M059J (cell line): ENCODE measurements at regions not wholly inside any gene's neighbourhood (a gene's known extent, or its start where the extent isn't known, plus 50 kb on each side); places are given as distances from the start of the nearest gene placed in this dataset.
"Not testable (repeated sequence)": the region's sequence is repeated elsewhere in the genome, so short reads cannot be mapped to it uniquely, and the experiment has no call there.

Experiments used
- DNase-seq: peaks from one replicate; pipeline ENCODE4 v3.0.0-alpha.2; 2012; ENCODE audit warnings: low read depth

DNA sequence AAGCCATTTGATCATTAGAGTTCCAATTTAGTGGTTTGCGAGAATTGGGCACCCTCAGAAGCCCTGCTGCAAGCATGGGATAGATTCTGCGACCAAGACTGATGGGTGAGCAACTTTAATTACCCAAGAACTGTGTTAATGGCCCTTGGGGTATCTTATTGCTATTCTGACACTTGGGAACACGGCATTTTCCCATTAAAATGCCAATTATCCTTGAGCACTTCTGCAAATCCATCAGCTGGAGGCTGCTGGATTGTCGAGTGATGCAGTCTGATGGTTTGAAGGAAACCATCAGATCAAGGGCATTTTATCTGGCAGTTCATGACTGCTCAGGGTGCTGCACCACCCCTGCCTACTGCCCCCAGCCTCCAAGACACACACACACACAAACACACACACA lies 183.6 kb upstream of the PROK2 start:
- DNase-seq: no peak

DNA sequence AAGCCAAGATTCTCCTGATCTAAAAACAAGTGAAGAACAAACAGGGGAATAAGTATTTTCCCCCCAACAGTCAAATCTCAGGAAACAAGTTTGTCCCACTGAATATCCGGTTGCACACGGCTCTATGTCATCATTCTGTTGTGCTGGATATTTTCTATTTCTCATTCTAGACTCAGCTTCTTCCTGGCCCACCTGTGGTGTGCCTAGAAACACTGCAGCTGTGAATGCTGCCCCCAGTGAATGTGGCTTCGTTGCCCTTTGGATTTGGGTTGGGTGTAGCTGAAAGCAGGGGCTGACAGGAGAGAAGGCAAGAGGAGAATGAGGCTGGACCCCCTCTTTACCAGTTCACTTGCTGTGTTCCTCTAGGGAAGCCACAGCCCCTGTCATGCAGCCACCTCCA lies 181.2 kb upstream of the PROK2 start:
- DNase-seq: no peak

DNA sequence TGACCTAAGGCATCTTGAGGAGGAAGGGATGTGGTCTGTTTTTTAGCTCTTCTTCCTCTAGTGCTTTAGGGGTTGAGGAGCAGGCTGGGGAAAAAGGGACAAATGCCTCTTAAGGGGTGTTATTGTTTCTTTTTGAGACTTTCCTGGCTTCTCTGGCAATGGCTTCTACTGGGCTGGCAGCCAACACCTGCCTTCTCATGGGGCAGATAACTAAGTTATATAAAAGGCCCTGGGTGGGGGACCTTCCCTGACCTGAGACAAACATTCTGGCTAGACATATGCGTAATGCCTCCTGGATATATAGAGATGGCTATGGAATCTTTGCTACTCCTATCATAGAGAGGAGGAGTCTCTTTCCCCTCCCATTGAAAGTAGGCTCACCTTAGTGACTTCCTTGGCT lies 179.2 kb upstream of the PROK2 start:
- DNase-seq: no peak

DNA sequence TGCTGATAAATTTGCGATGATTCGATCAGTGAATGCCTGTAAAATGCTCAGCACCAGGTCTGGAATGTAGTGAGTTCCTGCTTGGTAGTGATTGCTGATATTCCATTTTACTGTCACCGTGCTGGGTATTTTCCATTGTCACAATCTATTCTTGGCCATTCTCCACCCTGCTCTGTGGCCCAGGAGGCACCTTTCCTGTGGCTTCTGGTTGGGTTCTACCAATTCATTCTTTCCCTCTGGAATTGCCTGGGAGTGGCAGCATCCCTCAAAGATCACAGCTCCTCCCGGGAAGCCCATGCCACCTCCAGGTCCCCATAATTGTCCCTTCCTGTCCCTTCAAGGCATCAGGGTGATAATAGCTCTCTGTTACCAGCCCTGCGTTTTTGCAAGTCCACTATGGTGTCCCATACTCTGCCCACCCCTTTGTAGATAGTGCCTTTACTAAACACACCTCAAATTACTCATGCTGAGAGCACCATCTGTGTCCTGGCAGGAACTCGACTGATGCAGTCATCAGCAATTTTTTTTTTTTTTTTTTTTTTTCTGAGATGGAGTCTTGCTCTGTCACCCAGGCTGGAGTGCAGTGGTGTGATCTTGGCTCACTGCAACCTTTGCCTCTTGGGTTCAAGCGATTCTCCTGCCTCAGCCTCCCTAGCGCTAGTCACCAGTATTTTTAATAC lies 177.8 kb upstream of the PROK2 start:
- DNase-seq: peak; percentile 17

DNA sequence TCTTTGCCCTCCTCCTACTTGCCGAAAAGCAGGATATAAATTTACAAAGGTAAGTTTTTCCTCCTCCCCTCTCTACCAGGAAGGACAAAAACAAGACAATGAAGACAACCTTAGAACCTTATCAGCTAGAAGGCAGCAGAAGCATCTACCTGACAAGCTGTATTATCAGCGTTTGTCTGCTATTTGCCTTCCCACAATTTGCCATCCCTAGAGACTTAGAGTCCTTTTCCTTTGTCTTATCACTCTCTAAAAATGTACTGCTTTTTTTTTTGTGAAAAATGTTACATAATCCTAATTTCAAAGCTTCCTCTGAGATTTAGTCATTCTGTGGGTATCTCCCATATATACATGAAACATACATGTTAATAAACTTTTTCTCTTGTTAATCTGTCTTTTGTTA lies 176.9 kb upstream of the PROK2 start:
- DNase-seq: no peak

DNA sequence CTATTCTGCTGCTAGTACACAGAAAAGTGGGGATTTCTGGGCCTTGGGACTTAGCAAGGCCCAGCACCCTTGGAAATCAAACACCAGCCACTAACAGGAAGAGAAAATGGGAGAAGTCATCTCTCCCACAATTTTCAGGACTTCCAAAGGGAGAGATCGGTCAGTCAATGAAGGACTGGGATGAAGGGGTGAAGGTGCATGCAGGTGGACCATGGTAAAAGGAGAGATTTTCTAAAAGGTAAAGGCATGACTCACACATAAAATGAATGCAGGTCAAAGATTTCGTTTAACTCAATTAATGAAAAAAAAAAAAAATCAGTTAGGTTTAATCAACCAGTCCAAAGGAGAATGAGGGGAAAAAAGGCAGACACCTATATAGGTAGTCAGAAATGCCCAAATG lies 176.4 kb upstream of the PROK2 start:
- no peak for DNase-seq

DNA sequence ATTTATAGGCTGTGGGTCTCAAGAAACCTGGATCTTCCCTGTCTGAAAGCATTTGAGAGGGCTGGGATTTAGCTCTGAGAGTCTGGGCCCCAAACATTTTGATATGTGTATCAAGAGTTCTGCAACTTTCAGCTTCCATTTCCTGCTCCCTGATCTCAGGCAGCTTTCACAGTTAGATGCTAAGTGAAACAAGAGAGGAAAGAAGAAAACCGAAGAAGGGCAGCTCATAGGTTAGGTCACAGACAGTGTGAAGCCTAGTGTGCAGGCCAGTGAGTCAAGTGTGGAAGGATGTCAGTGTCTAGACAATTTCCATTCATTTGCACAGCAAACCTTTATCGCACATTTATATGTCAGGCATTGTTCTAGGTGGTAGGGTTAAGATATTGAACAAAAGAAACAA lies 173.6 kb upstream of the PROK2 start:
- DNase-seq: no peak

DNA sequence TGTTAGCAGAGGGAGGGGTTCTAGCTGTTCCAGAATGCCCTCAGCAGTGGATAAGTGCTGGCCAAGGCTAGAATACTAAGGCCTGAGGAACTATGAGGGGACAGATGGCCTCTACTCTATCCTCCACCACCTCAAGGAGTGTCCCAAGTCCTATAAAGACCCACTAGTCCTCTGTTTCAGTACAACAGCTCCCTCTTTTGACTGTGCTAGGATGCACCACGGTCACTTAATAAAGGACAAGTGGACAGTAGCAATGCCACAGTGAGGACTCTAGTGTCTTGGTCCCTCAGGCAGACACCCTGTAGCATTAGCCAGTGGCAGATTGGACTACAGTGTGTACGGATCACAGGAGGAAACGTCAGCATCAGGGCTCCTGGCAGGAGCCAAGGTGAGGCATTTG lies 171.8 kb upstream of the PROK2 start:
- no peak for DNase-seq

DNA sequence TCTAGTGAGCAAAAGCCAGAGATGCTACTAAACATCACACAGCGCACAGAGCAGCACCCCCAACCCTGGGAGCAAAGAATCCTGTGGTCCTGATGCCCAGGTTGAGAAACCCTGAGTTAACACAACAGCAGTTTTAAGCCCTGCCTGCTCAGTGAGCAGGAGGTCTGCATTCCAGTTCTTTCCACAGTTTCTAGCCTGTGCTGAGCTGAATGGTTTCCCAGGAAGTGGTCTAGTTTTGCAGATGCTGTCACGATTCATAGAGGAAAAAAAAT lies 171.1 kb upstream of the PROK2 start:
- DNase-seq: no peak

DNA sequence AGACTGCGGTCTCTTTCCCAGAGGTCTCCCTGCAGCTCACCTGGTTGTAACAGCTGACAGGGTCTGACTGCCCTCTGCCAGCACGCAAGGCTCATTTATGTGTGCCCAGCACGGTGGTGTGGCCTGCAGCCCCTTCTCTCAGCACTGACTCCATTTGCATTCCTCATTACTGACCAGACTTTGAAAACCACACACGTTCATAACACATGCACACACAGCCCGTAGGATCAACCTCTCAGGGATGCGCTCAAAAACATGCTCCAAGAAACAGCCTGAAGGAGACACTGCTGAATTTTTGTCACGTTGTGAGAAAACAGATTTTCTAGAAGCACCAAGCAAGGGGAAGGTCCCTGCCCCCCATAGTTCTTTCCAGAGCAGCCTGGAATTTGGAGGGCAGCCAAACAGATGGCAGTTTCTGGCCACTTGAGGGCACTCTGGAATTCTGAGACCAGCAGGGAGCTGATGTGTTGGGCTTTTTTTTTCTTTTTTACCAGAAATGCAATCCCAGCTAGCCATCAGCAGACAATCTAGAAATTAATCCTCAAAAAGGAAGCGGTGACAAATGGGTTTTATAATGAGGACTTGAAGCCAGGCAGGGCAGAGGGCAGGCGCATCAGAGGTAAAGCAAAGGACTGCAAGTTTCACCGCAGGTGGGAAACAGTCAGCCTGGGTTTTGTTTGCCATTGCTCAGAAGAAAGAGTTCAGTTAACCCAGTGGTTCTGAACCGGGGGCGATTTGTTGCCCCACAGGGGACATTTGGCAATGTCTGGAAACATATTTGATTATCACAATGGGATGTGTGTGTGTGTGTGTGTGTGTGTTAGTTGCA lies 170.5 kb upstream of the PROK2 start:
- peak; percentile 60 for DNase-seq

DNA sequence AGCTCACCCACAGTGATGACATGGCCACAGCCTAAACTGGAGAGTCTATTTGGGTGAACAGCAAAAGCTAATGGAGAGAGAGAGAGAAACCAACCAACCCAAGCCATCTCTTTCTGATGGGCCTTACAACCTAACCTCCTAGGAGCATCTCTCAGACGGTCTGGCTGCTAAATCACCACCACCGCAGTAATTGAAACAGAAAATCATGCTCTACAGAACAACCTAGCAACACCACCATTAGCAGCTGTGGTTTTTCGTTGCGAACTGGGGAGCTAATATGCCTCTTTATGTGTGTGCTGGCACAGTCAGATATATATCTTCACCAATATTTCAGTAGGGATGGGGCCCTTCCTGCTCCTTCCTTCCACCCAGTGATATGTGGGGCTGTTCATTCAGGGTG lies 166.9 kb upstream of the PROK2 start:
- DNase-seq: no peak

DNA sequence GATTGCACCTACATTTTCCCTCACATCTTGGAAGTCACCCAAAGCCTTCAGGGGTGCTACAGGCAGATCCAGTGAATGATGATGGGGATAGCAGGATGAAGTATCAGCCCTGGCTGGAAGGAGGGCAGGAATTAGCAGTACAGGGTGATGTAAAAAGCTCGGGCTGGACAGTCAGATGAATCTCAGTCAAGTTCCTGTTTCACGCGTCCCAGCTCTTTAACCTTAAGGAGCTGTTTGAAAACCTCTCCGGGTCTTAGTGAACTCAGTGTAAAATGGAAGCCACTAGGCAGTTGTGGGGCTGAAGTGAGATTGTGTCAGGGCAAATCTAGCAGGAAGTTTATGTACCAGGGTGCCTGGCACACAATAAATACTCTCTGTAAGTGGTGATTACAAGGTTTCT lies 166.4 kb upstream of the PROK2 start:
- no peak for DNase-seq

DNA sequence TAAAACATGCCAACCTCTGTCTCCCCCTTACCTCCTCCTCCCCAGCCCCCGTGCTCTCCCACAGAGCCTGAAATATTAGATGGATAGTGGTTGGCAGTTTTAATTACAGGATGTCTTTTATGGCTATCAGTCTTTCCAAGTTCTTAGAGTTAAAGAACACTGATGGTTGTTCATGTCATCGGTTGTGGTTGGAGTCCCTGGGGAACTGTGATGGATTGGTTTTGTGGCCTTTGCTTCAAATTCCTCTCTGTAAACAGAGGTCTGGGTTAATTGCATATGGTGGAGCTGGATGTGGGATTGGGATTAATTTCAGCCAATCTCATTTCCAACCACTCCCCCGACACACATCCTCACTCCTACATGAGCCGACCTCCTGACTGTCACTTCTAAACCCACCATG lies 164.5 kb upstream of the PROK2 start:
- peak; percentile 8 for DNase-seq

DNA sequence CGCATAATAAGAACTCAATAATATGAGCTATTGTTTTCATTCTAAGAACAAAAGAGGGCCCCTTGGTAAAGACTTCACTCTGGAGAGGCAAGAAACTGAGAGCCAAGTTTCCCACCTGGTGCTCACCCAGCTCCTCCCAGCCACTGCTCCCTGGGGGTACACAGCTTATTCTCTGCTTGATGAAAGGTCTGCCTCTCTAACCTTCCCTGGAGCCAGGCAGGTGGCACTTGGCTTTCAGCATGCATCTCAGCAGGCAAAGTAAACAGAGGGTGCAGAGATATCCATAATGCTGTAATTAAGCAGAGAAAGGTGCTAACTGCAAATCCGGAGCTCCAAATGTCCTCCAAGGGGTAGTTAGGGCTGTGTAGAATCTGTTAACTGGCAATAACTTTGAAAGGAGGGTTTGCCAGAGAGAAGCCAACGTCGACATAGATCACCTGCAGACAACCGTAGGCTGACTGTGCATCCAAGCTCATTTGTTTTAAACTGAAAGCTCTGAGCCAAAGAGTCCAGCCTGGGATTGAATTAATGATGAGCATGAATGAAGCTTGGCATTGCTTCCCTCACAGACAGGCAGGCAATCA lies 159.6 kb upstream of the PROK2 start:
- DNase-seq: no peak

DNA sequence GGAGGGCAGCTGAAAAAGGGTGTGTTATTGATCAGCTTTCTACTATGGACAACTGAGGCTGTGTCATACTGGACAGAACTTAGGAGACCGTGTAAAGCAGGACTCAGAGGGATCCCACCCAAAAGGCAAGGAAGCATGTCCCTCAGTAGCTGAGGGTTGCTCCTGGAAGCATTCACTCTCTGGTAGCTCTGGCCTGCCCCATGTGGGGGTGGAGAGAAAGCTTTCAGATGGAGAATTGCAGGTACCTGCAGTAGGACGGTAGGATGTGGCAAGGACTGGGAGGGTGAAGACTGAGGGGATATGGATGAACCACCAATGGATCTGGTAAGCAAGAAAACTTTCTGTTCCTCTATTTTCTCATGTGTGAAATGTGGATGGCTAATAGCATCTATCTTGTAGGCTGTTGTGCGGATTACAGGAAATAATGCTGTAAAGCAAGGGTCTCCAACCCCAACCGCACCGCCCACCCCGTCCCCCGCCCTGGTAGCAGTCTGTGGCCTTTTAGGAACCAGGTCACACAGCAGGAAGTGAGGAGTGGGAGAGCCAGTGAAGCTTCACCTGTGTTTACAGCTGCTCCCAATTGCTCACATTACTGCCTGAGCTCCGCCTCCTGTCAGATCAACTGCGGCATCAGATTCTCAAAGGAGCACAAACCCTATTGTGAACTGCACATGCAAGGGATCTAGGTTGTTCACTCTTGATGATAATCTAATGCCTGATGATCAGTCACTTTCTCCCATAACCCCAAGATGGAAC lies 157.7 kb upstream of the PROK2 start:
- no peak for DNase-seq

DNA sequence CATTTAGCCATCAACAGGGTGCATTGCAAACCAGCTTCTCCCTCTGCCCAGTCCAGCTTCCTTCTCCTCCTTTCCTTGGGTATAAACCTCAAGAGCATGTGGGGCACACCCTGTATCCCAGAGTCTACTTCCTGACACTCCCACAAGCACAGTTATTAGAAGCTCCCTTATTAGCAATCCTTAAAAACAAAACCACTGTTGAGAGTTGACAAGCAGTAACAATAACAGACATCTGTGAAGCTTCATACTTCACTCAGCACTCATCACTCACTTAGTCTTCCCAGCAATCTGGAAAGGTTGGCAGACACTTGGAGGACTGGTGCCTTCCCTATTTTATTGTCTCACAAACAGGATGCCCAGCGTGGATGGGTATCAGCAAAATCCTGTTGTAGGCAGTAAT lies 155.5 kb upstream of the PROK2 start:
- no peak for DNase-seq

DNA sequence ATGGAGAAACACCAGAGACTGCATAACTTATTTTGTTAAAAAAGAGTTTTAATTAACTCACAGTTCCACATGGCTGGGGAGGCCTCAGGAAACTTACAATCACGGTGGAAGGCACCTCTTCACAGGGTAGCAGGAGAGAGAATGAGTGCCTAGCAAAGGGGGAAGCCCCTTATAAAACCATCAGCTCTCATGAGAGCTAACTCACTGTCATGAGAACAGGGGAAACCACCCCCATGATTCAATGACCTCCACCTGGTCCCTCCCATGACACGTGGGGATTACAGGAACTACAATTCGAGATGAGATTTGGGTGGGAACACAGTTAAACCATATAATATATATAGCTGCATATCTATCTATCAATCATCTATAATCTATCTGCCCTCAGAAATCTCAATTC lies 153.1 kb upstream of the PROK2 start:
- not testable (repeated sequence) for DNase-seq

DNA sequence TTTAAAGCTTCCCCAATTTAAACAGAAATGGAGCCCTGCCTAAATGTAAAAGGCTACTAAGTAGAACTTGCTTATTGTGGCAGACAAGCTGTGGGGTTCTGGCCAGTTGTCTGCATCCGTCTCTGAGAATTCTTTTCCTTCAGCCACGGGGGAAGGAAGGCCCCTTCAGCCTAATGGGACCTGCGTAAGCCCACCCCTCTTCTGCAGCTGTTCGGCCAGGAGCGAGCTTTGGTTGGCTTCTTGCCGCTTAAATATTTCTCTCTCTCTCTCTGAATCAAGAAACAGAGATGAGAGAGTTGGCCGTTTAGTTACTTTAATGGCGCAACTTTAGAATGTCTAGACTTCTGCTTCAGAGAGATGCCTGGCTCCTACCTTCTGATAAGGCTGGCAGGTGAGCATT lies 151.7 kb upstream of the PROK2 start:
- no peak for DNase-seq

DNA sequence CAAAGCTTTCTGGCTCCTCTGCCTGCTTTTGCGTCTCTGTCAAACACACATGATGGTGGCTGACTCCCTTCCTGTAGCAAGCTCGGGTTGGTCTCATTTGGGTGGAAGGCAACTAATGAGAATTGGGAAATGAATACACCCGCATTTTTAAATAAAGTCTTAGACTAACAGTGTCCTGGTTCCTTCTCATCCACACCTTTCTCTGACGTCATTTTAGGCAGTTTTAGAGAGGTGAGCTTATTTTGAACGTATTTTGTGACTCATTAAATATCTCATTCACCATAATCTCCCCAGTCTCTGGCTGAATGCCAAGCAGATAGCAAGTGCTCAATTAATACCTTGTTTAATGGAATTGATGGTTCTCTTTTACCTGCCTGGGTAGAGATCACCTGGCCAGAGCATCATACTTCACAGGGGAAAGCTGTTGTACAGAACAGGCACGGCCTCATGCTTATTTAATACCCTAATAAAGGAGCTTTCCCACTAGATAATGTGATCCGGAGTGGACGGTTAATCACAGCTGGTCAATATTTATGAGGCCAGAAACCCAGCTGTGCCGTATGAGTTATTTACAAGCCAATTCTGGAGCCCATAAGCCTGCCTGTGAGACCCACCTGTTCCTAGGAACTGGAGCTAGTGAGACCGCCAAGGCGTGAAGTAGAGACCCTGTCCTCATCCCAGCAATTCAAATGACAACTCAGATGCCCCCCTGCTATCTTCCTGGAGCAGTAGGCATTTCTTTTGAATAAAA lies 149.7 kb upstream of the PROK2 start:
- no peak for DNase-seq

DNA sequence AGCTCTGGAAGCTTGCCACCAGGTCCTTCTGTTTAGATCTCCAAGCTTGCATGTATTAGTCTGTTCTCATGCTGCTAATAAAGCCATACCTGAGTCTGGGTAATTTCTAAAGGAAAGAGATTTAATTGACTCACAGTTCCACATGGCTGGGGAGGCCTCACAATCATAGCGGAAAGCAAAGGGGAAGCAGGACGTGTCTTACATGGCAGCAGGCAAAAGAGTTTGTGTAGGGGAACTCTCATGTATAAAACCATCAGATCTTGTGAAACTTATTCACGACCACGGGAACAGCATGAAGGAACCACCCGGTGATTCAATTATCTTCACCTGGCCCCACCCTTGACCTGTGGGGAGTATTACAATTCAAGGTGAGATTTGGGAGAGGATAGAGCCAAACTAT lies 147.0 kb upstream of the PROK2 start:
- DNase-seq: no peak

DNA sequence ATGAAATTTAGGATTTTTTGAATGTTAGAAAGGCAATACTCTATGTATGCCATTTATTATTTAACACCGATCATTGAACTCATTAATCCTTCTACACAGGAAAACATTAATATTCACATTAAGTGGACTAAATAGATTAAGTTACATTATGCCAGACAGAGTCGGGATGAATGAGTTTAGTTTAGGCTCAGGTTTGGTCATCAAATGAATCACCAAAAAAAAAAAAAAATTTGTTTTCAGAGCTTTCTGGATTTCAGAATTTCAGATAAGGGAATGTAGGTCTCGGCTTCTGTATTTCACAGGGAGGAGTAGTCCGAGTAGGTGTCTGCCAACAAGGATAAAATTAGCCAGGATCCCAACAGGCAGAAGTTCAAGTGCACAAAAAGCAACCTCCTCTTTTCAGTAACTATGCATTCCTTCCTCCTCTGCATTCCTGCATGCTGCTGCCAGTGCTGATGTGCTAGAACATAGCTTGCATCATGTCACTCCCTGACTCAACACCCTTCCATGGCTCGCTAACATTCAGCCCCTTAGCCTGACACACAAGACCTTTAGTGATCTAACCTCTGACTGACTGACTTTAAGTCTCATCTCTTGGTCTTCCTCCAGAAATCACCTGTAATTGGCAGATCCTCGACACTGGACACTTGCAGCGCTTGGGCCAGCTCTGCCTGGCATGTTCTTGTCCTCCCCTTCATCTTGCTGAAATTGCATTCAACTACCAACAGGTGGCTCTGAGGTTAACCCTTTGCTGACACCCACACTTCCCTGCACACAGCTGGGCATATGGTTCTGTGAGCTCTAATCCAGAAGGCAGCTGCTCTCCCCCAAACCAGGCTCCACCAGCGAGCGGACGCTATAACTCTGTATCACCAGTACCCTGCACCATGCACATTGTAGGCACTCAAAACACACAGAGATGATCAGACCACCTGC lies 145.4 kb upstream of the PROK2 start:
- no peak for DNase-seq
